GM12801 (cell line): ENCODE measurements at regions not wholly inside any gene's neighbourhood (a gene's known extent, or its start where the extent isn't known, plus 50 kb on each side); places are given as distances from the start of the nearest gene placed in this dataset.

ENCODE experiments used
- TF ChIP-seq, protein P1 (sequence below): IDR thresholded peaks from one replicate; pipeline ENCODE4 v1.5.1; 2011; ENCODE audit warnings: control low read depth; ENCODE audit not compliant: insufficient read length; ENCODE audit errors: extremely low read depth

DNA sequence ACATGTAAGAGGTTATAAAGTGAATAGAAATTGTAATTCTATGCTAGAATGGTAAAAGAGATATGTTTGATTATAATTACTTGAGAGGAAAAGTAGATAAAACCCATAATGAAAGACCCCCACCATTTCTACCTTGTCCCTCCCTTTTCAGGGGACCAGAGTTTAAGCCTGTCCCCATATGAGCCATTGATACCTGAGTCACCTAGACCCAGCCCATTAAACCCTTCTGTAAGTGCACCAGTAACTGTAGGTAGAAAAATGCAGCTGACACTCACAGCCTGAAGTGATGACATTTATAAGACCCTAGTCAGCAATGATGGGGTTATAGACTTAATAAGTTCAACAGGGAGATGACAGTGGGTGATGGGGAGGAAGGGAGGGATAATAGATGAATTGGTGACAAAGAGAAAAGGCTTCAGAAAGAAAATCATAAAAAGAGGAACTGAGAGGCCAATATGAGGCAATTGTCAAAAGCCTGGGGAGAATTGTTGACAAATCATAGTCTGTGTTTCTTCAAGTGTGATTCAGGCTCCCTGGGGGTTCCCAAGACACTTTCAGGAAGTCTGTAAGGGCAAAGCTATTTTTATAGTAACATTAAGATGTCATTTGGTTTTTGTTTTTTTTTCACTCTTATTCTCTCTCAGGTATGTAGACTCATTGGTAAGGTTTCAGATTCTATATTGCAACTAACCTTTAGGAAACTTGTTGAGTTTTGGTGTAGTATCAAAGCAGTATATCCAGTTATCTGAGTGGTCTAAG is 544.2 kb downstream of the SATB2 start:
- TF ChIP-seq, protein P1, sequence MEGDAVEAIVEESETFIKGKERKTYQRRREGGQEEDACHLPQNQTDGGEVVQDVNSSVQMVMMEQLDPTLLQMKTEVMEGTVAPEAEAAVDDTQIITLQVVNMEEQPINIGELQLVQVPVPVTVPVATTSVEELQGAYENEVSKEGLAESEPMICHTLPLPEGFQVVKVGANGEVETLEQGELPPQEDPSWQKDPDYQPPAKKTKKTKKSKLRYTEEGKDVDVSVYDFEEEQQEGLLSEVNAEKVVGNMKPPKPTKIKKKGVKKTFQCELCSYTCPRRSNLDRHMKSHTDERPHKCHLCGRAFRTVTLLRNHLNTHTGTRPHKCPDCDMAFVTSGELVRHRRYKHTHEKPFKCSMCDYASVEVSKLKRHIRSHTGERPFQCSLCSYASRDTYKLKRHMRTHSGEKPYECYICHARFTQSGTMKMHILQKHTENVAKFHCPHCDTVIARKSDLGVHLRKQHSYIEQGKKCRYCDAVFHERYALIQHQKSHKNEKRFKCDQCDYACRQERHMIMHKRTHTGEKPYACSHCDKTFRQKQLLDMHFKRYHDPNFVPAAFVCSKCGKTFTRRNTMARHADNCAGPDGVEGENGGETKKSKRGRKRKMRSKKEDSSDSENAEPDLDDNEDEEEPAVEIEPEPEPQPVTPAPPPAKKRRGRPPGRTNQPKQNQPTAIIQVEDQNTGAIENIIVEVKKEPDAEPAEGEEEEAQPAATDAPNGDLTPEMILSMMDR = no peak

DNA sequence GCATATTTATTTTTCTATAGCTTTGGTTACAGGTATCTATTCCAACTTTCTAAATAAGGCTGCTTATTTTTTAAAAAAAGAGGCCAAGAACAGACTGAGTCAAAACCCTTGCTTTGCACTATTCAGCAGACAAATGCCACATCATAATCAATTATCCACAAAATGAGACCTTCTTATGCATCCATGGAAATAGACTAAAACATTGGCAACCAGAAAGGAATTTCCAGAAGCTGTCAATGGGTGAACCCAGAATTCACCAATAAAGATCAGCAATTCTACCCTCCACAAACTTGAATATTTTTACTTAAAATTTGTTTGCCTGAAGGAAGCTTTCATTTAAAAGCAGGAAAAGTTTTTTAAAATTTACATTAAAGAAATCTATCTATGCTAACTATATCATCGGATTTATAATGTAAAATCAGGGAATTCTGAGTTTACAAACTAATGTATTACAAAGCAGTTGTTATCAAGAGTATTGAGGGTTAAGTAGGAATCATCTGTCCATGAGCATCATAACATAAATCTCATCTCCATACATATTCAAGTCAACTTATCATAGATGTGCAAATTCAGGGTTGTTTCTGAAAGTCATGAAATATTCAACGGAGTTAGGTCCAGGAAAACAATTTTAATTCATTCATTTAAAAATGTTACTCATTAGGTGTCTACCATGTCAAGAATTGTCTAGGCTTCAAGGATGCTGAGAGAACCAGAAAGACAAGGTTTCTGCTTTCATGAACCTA is 548.0 kb downstream of the SATB2 start:
- TF ChIP-seq, protein P1 = no peak

DNA sequence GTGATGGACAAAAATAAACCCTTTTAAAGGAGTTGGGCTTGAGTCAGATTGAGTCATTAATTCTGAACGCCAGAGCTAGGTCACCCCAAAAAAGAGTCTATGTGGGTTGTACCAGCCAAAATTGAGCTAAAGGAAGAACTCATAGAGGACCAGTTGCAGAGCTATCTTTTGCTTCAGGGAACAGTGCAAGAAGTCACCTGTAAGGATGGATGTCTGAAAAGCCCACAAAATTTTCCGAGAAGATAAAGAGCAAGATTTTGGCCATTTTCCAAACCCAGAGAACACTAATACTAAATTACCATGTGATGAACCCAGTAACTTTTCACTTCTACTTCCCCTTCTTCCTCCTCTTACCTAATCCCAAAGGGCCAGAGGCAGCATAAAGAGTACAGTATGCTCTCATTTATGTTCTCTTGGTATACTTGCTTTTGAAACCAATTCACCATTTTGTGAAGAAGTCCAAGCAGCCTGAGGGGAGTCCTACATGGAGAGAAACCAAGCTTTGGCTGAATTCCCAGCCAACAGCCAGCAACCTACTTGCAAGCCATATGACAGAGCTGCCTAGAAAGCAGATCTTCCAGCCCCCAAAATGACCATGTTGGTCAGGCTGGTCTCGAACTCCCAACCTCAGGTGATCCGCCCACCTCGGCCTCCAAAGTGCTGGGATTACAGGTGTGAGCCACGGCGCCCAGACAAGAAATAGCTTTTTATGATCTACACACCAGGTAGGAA is 551.7 kb downstream of the SATB2 start:
- TF ChIP-seq, protein P1 = no peak

DNA sequence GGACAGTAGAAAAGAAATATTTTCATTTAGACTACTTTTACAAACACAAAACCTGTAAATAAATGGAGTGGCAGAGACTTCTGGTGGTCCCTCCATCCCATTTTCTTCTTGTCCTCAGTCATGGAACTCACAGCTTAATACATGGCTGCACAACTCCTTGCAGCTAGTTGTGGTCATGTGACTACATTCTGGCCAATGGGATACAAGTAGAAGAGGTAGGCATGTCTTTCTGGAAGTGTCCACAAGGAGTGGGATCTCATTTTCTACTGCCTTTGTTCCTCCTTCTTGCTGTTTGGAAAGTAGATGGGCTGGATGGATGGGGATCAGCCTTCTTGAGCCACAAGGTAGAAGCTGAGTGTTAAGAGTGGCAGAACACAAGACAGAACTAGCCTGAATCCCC is 555.8 kb downstream of the SATB2 start:
- TF ChIP-seq, protein P1 = no peak

DNA sequence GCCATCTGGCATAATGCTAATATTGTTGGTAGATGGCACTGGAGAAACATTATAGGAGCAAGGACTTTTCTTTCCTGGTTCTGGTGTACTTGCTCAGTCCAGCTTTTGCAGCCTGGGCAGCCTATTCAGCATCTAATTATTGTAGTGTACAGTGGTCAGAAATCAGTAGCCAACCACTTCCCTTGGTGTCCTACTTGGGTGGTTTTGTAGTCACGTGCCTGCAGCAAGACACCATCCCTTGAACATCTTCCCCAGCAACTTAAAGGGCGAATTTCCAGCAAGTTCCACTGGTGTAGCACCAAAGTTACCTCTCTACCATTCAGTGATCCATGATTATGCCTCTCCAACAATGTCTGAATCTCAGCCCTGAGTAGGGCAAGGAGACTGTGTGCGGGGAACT is 557.6 kb downstream of the SATB2 start:
- TF ChIP-seq, protein P1 = no peak

DNA sequence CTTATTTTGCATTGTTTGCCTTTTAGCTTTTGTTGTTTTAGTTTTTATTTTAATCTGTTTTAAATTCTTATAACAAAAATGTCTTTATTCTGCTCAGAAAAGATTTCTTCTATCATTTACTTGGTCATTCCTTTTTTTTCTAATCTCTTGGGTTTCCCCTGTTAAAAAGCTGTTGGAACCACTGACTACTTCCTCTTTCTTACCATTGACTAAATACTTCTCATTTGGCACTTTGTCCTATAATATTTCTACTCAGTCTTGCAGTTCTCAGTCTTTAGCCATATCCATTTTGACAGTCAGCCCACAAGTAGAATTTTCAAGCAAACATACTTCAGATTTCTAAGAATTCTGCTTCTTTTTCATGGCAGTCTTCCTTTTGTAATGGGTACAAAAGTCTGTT is 567.2 kb downstream of the SATB2 start:
- TF ChIP-seq, protein P1 = no peak

DNA sequence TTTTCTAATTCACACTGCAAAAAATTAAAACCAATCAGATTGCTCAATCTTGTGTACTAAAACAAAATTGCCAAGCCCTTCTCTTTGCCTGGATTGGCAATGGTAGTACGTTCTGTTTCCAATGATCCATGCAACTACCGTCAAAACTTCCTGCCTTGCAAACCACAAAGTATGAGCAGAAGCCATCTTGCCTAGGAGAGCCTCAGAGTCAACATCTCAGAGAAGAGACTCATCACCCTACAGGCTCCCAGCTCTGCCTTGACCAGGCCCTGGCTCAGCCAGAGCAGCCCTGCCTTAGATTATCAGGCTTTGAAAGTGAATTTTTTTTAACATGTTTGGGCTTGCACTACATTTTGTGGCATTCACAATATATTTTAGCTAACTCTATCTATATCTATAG is 574.1 kb downstream of the SATB2 start:
- TF ChIP-seq, protein P1 = no peak
